CD14-positive monocyte (primary cell): ENCODE measurements at regions not wholly inside any gene's neighbourhood (a gene's known extent, or its start where the extent isn't known, plus 50 kb on each side); places are given as distances from the start of the nearest gene placed in this dataset.

Experiments
- DNase-seq, 3 donors: peaks; one replicate each; pipeline ENCODE4 v3.0.0-alpha.2; 2011 to 2022
- H2AFZ ChIP-seq: 2 replicates; pipeline ENCODE4 v1.6.0; 2012; ENCODE audit warnings: mild to moderate bottlenecking, low read depth, low read length, inconsistent platforms; ENCODE audit not compliant: insufficient read depth, poor library complexity, severe bottlenecking
- H3K27ac ChIP-seq, 2 donors: 1 replicate in 1 of 2; 2 replicates in 1 of 2; pipeline ENCODE4 v1.5.1; 2012 to 2013; ENCODE audit warnings: low read length in 2 of 2, control low read depth in 1 of 2, inconsistent platforms in 1 of 2, low read depth in 1 of 2, mild to moderate bottlenecking in 1 of 2
- H3K27me3 ChIP-seq, 2 donors: one replicate each; pipeline versions ENCODE4 v1.6.0 to v1.6.1; 2011 to 2013; ENCODE audit warnings: low read length in 2 of 2; ENCODE audit not compliant: control insufficient read depth in 2 of 2, insufficient read depth in 2 of 2
- H3K36me3 ChIP-seq, 2 donors: replicated peaks in 1 of 2; 1 replicate in 1 of 2; 2 replicates in 1 of 2; pipeline versions ENCODE4 v1.5.1 to v1.6.1; 2012 to 2013; ENCODE audit warnings: low read length in 2 of 2, control low read depth in 1 of 2, inconsistent platforms in 1 of 2, mild to moderate bottlenecking in 1 of 2; ENCODE audit not compliant: insufficient read depth in 2 of 2, control insufficient read depth in 1 of 2
- H3K4me1 ChIP-seq, 2 donors: 1 replicate in 1 of 2; 2 replicates in 1 of 2; pipeline versions ENCODE4 v1.5.1 to v1.6.1; 2012 to 2013; ENCODE audit warnings: low read length in 2 of 2, control low read depth in 1 of 2, inconsistent platforms in 1 of 2, mild to moderate bottlenecking in 1 of 2, moderate library complexity in 1 of 2; ENCODE audit not compliant: insufficient read depth in 2 of 2, control insufficient read depth in 1 of 2
- H3K4me2 ChIP-seq: replicated peaks from 2 replicates; pipeline ENCODE3; 2012; ENCODE audit warnings: low read length, moderate library complexity, mild to moderate bottlenecking; ENCODE audit not compliant: poor library complexity, severe bottlenecking; ENCODE audit errors: extremely low read depth
- H3K4me3 ChIP-seq, 3 experiments: fragments of 200-600 bp in 1 of 3; sonication (generic) in 1 of 3; replicated peaks in 1 of 3; 1 replicate in 2 of 3; 2 replicates in 1 of 3; pipeline ENCODE4 v1.5.1; 2011 to 2013; ENCODE audit warnings: low read length in 3 of 3, mild to moderate bottlenecking in 3 of 3, control low read depth in 2 of 3, low read depth in 2 of 3, inconsistent platforms in 1 of 3, moderate library complexity in 1 of 3
- H3K79me2 ChIP-seq: 2 replicates; pipeline ENCODE4 v1.6.0; 2012; ENCODE audit warnings: mild to moderate bottlenecking, control low read depth, inconsistent platforms, low read length, moderate library complexity; ENCODE audit not compliant: insufficient read depth
- H3K9ac ChIP-seq: 2 replicates; pipeline ENCODE4 v1.6.0; 2017; ENCODE audit warnings: low read length, mild to moderate bottlenecking; ENCODE audit not compliant: insufficient read depth, poor library complexity, severe bottlenecking
- H3K9me3 ChIP-seq, 2 donors: replicated peaks in 1 of 2; 1 replicate in 1 of 2; 2 replicates in 1 of 2; pipeline versions ENCODE4 v1.5.1 to v1.6.1; 2012 to 2013; ENCODE audit warnings: low read length in 2 of 2, control low read depth in 1 of 2; ENCODE audit not compliant: control insufficient read depth in 1 of 2, insufficient read depth in 1 of 2
- H4K20me1 ChIP-seq: 2 replicates; pipeline ENCODE4 v1.6.0; 2012; ENCODE audit warnings: mild to moderate bottlenecking, low read length, control low read depth, moderate library complexity; ENCODE audit not compliant: insufficient read depth
- H3K27ac Mint-ChIP-seq, 7 donors: one replicate each; pipeline ENCODE4 v1.8.0; 2020; ENCODE audit warnings: mild to moderate bottlenecking in 7 of 7, mixed read lengths in 7 of 7, moderate library complexity in 6 of 7, inconsistent platforms in 2 of 7
- H3K27me3 Mint-ChIP-seq, 3 donors: one replicate each; pipeline ENCODE4 v1.8.0; 2021 to 2022; ENCODE audit warnings: low read depth in 3 of 3, mild to moderate bottlenecking in 3 of 3, mixed read lengths in 3 of 3, moderate library complexity in 3 of 3, inconsistent platforms in 1 of 3
- H3K36me3 Mint-ChIP-seq, 2 donors: one replicate each; pipeline ENCODE4 v1.8.0; 2020; ENCODE audit warnings: mixed read lengths in 2 of 2, inconsistent platforms in 1 of 2, mild to moderate bottlenecking in 1 of 2
- H3K4me1 Mint-ChIP-seq: one replicate; pipeline ENCODE4 v1.8.0; 2020; ENCODE audit warnings: mild to moderate bottlenecking, mixed read lengths
- H3K4me3 Mint-ChIP-seq, 2 donors: one replicate each; pipeline ENCODE4 v1.8.0; 2020; ENCODE audit warnings: mild to moderate bottlenecking in 2 of 2, mixed read lengths in 2 of 2, moderate library complexity in 1 of 2
- H3K9me3 Mint-ChIP-seq, 7 donors: one replicate each; pipeline ENCODE4 v1.8.0; 2020 to 2022; ENCODE audit warnings: mixed read lengths in 7 of 7, mild to moderate bottlenecking in 6 of 7, moderate library complexity in 6 of 7, inconsistent platforms in 2 of 7
- CTCF ChIP-seq: fragments of 200-600 bp; IDR thresholded peaks from one replicate; pipeline ENCODE4 v1.8.0; 2022; ENCODE audit warnings: antibody characterized with exemption, mild to moderate bottlenecking
- WGBS: methylation state at CpG from one replicate; pipeline ENCODE4 v1.1.5; 2013; ENCODE audit warnings: missing lambda C conversion rate; ENCODE audit not compliant: insufficient coverage; 5-methylcytosine and 5-hydroxymethylcytosine counted together
- intact Hi-C, 2 donors: fragments of 100-400 bp; cut with micrococcal nuclease; formaldehyde crosslinking; loops; one replicate each; pipeline versions ENCODE4 v1.15.0 to v1.15.1; 2023

- Mint-ChIP-seq H3K27me3 (peaks cover 0 to 2% (median 0%) of the 10 kb centered on the region in 3 donors), H3K4me1 (peaks cover 3% of the 10 kb centered on the region), H3K9me3 (peaks cover 0 to 4% (median 0%) of the 10 kb centered on the region in 7 donors), H3K4me3 (no peak overlapping the region), H3K27ac (no peak overlapping the region), H3K36me3 (no peaks in the 10 kb centered on the region)
- no peak for DNase-seq
- Histone ChIP-seq H3K4me1 (peaks cover 0 to 6% of the 10 kb centered on the region in 2 donors), H3K27ac (no peak overlapping the region), H2AFZ (no peak overlapping the region), H3K4me3 (no peak overlapping the region), H3K79me2 (no peaks in the 10 kb centered on the region), H3K4me2 (no peak overlapping the region), H3K36me3 (no peaks in the 10 kb centered on the region), H3K9me3 (no peaks in the 10 kb centered on the region), H3K9ac (no peak overlapping the region), H4K20me1 (no peaks in the 10 kb centered on the region), H3K27me3 (no peaks in the 10 kb centered on the region)
- TF ChIP-seq CTCF = no peak
- intact Hi-C loops = no loop called here
These were observed 79.5 kb upstream of the DHX40 start for GRCh38 chr17:59485946-59486345.

- peaks cover 3% of the 10 kb centered on the region for H3K4me1 Mint-ChIP-seq
- Histone ChIP-seq H3K9me3 (no peaks in the 10 kb centered on the region), H3K36me3 (no peaks in the 10 kb centered on the region), H3K4me1 (peaks cover 0 to 6% of the 10 kb centered on the region in 2 donors), H4K20me1 (no peaks in the 10 kb centered on the region), H3K4me2 (no peak overlapping the region), H3K27ac (no peak overlapping the region), H3K9ac (no peak overlapping the region), H3K27me3 (no peaks in the 10 kb centered on the region), H3K79me2 (no peaks in the 10 kb centered on the region), H2AFZ (no peak overlapping the region), H3K4me3 (no peak overlapping the region)
- H3K27ac Mint-ChIP-seq = no peak overlapping the region
- WGBS = 100% methylated on average over 5 of the region's 7 CpGs
- H3K4me3 Mint-ChIP-seq = no peak overlapping the region
- DNase-seq = no peak
- TF ChIP-seq CTCF = no peak
- no peaks in the 10 kb centered on the region for H3K36me3 Mint-ChIP-seq
- peaks cover 0 to 2% (median 0%) of the 10 kb centered on the region in 3 donors for H3K27me3 Mint-ChIP-seq
- intact Hi-C loops = no loop called here
- peaks cover 0 to 4% (median 0%) of the 10 kb centered on the region in 7 donors for H3K9me3 Mint-ChIP-seq
These were observed 78.1 kb upstream of the DHX40 start for GRCh38 chr17:59487161-59487873.
